Gastroesophageal sphincter (tissue), 4 donors: ENCODE measurements at regions not wholly inside any gene's neighbourhood (a gene's known extent, or its start where the extent isn't known, plus 50 kb on each side); places are given as distances from the start of the nearest gene placed in this dataset.
A peak's percentile ranks its signal among the peaks of the same experiment; 100 is the strongest.

Source experiments
- ATAC-seq: fragments of 150-250 bp; one replicate; pipeline ENCODE4 v1.9.1; 2016; ENCODE audit warnings: mild to moderate bottlenecking, moderate library complexity
- H3K27ac ChIP-seq, 4 donors: fragments of 200-600 bp; sonication (generic) in 3 of 4; 1 replicate in 3 of 4; 2 replicates in 1 of 4; pipeline ENCODE4 v1.5.1; 2016 to 2019
- H3K27me3 ChIP-seq: fragments of 200-600 bp; sonication (generic); one replicate; pipeline ENCODE4 v1.5.1; 2019
- H3K36me3 ChIP-seq, 2 donors: fragments of 200-600 bp; sonication (generic); one replicate each; pipeline ENCODE4 v1.5.1; 2019; ENCODE audit warnings: control low read depth in 1 of 2
- H3K4me1 ChIP-seq, 3 donors: fragments of 200-600 bp; sonication (generic); 1 replicate in 2 of 3; 2 replicates in 1 of 3; pipeline ENCODE4 v1.5.1; 2016 to 2019; ENCODE audit warnings: control low read depth in 2 of 3
- H3K4me3 ChIP-seq, 2 donors: fragments of 200-600 bp; sonication (generic); one replicate each; pipeline ENCODE4 v1.5.1; 2019; ENCODE audit warnings: mild to moderate bottlenecking in 1 of 2, moderate library complexity in 1 of 2
- H3K9me3 ChIP-seq, 3 donors: fragments of 200-600 bp; sonication (generic); one replicate each; pipeline ENCODE4 v1.5.1; 2017 to 2019; ENCODE audit warnings: control low read depth in 2 of 3
- EP300 ChIP-seq: sonication (generic); formaldehyde crosslinking; IDR thresholded peaks from one replicate; pipeline ENCODE4 v1.6.1; 2017; ENCODE audit warnings: antibody characterized with exemption, mild to moderate bottlenecking
- POLR2A ChIP-seq, 2 donors: fragments of 450-650 bp; IDR thresholded peaks; one replicate each; pipeline ENCODE4 v1.6.1; 2017; ENCODE audit warnings: antibody characterized with exemption in 2 of 2, mild to moderate bottlenecking in 2 of 2, moderate library complexity in 1 of 2
- POLR2AphosphoS5 ChIP-seq: sonication (generic); formaldehyde crosslinking; IDR thresholded peaks from one replicate; pipeline ENCODE4 v1.6.1; 2017; ENCODE audit warnings: antibody characterized with exemption
- WGBS, 2 donors: methylation state at CpG; one replicate each; pipeline ENCODE4 v1.1.5; 2018; ENCODE audit warnings: low coverage in 1 of 2; 5-methylcytosine and 5-hydroxymethylcytosine counted together
- TF ChIP-seq, protein P1 (sequence below), 4 experiments: fragments of 200-600 bp in 2 of 4; fragments of 450-650 bp in 2 of 4; sonication (generic) in 1 of 4; IDR thresholded peaks; one replicate each; pipeline ENCODE4 v1.5.1; 2017 to 2019; ENCODE audit warnings: antibody characterized with exemption in 4 of 4, mild to moderate bottlenecking in 2 of 4, moderate library complexity in 2 of 4

DNA sequence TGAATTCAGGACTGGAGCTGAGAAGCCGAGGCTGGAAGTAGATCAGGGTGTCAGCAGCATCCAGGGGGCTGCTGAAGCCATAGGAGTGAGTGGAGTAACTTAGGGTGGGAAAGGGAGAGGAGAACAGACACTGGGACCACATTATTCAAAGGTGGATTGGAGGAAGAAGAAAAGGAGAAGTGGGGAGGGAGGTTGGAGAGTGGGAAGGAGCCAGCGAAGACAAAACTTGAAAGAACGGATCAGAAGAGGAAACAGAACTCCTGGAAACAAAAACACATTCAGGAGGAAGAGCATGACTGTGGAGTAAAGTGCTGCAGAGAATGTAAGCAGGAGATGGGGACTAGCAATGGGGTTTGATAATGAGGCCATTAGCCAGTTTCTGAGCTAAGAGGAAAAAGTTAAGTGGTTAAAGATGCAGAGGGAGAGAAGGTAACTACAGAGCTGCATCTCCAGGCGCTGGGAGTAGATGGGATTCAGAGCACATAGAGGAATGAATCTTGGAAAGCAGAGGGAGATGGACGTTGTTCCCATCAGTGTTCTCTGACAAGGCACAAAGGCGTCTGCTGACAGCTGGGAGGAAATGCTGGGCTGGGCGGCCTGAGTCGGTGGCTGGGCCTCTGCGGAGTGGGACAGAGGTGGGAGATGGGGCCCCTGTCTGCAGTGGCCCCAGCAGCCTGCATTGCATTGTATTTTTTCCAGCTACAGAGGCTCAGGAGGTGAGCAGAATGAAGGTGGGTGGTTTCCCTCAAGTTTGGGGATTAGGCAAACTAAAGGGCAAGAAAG lies 63.1 kb upstream of the LEP start:
- 47 to 49% methylated on average over 6 to 9 of the region's 9 CpGs for WGBS, 2 donors
- Histone ChIP-seq H3K4me1 (no peaks in the 10 kb centered on the region), H3K27ac (no peak overlapping the region)

DNA sequence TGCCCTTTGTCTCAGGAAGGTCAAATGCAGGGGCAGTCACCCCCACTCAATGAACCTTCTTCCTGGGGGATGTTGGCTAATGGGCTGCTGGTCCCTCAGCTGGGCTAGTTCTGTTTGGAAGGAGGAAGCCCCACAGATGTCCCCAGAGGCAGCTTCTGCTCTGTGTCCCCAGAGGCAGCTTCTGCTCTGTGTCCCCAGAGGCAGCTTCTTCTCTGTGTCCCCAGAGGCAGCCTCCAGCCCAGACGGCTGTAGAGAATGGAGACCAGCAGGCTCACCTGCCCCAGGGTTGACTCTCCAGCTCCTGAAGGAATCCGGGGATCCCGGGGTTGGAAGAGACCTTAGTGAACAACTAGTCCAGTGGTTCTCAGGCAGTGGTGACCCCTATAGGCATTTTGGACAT lies 62.5 kb upstream of the LEP start:
- no peaks in the 10 kb centered on the region for H3K36me3 ChIP-seq
- TF ChIP-seq EP300 = no peak
- TF ChIP-seq, protein P1, sequence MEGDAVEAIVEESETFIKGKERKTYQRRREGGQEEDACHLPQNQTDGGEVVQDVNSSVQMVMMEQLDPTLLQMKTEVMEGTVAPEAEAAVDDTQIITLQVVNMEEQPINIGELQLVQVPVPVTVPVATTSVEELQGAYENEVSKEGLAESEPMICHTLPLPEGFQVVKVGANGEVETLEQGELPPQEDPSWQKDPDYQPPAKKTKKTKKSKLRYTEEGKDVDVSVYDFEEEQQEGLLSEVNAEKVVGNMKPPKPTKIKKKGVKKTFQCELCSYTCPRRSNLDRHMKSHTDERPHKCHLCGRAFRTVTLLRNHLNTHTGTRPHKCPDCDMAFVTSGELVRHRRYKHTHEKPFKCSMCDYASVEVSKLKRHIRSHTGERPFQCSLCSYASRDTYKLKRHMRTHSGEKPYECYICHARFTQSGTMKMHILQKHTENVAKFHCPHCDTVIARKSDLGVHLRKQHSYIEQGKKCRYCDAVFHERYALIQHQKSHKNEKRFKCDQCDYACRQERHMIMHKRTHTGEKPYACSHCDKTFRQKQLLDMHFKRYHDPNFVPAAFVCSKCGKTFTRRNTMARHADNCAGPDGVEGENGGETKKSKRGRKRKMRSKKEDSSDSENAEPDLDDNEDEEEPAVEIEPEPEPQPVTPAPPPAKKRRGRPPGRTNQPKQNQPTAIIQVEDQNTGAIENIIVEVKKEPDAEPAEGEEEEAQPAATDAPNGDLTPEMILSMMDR (IDR thresholded peaks at IDR 0.05) = no peak
- no peak for TF ChIP-seq POLR2A (IDR thresholded peaks at IDR 0.05)
- no peak for TF ChIP-seq POLR2AphosphoS5
- H3K4me3 ChIP-seq = no peak overlapping the region
- H3K4me1 ChIP-seq = no peaks in the 10 kb centered on the region
- H3K27ac ChIP-seq = no peak overlapping the region
- H3K27me3 ChIP-seq = peaks cover 54% of the 10 kb centered on the region
- H3K9me3 ChIP-seq = no peaks in the 10 kb centered on the region
- ATAC-seq = no peak
- 71 to 100% methylated on average over 2 to 3 of the region's 3 CpGs for WGBS, 2 donors

More for the DNA sequence above, 63.1 kb upstream of the LEP start:
- no peaks in the 10 kb centered on the region for H3K36me3 ChIP-seq
- peaks cover 54% of the 10 kb centered on the region for H3K27me3 ChIP-seq
- no peak overlapping the region for H3K4me3 ChIP-seq
- TF ChIP-seq EP300 = no peak
- no peak for TF ChIP-seq POLR2AphosphoS5
- TF ChIP-seq, protein P1 (IDR thresholded peaks at IDR 0.05) = no peak
- no peak for TF ChIP-seq POLR2A (IDR thresholded peaks at IDR 0.05)
- no peaks in the 10 kb centered on the region for H3K9me3 ChIP-seq
- no peak for ATAC-seq

DNA sequence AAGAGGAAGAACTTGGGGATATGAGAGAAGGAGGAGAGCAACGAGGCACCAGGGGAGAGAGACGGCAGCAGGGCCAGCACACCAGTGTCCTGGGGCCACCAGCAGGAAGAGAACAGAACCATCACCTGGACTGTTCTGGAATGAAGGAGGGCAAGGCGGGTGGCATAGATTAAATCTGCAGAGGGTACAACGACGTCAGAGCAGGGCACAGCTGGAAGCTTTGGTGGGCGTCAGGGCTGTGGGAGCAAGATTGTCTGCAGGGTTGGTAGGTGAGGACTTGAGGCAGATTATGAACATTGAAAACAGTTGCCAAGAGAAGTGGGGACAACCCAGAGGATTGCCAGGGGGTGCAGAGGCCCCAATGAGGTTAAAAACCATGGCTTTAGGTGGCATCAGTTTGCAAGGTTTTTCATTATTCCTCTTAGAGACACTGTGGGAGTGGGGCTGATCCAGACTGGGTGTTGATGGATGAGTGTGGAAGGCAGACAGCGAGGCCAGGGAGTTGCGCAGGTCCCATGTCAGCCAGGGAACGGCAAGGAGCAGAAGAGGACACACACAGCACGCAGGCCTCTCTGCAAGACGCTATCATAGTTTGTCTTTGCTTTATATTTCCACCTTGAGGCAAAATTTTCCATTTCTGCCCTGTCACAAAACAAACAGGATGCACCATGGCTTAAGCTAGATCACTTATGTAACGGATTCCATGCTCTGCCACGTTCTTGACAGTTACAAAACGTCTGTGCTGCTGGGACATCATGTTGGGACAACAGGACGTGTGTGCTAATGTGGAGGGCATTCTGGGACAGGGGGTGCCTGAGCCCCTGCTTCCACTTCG lies 52.5 kb upstream of the LEP start:
- WGBS, 2 donors = 62 to 64% methylated on average over 13 to 16 of the region's 16 CpGs
- Histone ChIP-seq H3K36me3 (no peaks in the 10 kb centered on the region), H3K4me1 (no peaks in the 10 kb centered on the region), H3K27ac (no peak overlapping the region), H3K9me3 (no peaks in the 10 kb centered on the region), H3K4me3 (no peak overlapping the region), H3K27me3 (peaks cover 59% of the 10 kb centered on the region)
- peak; percentile 19 for ATAC-seq
- TF ChIP-seq, protein P1 (IDR thresholded peaks at IDR 0.05) = no peak
- no peak for TF ChIP-seq POLR2A (IDR thresholded peaks at IDR 0.05)
- TF ChIP-seq EP300 = no peak
- TF ChIP-seq POLR2AphosphoS5 = no peak

DNA sequence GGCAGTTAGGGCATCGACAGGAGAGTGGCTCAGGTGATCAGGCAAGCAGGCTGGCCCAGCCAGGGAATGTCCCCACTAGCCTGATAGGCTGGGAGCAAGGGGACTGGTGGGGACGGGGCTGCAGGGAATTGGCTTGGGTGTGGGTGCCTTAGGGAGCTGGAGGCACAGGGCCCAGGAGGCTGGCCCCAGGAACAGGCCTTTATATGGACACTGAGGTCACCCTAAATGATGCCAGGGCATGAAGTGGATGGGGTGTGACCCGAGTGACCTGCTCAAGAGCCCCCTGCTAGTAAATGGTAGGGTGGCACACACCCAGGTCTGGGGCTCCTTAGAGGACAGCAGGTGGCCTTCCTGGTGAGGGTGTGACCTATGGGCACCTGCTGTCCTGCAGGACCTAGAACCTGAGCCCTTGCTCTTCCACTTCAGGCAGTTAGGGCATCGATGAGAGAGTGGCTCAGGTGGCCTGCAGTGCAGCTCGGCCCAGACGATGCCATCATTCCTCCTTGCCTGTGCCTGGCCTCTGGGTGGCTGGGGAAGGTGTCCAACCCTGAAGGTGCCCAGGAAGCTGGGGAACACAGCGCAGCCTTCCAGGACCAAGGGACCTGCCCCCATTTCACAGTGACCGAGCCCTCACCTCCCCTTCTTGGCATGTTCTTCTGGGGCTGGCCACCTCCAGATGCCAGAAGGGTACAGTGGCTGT lies 51.7 kb upstream of the LEP start:
- no peak overlapping the region for H3K4me3 ChIP-seq
- WGBS, 2 donors = 60 to 67% methylated on average over 1 of the region's 8 CpGs
- no peak for ATAC-seq

More for the DNA sequence above, 51.7 kb upstream of the LEP start:
- peaks cover 0 to 5% (median 0%) of the 10 kb centered on the region in 3 donors for H3K9me3 ChIP-seq
- H3K4me1 ChIP-seq = no peaks in the 10 kb centered on the region
- H3K27me3 ChIP-seq = peaks cover 60% of the 10 kb centered on the region
- no peaks in the 10 kb centered on the region for H3K36me3 ChIP-seq
- TF ChIP-seq, protein P1 (IDR thresholded peaks at IDR 0.05) = no peak
- TF ChIP-seq EP300 = no peak
- TF ChIP-seq POLR2AphosphoS5 = no peak
- no peak for TF ChIP-seq POLR2A (IDR thresholded peaks at IDR 0.05)
- H3K27ac ChIP-seq = no peak overlapping the region
